Panc1 (cell line): ENCODE measurements at regions not wholly inside any gene's neighbourhood (a gene's known extent, or its start where the extent isn't known, plus 50 kb on each side); places are given as distances from the start of the nearest gene placed in this dataset.
"Not testable (repeated sequence)": the region's sequence is repeated elsewhere in the genome, so short reads cannot be mapped to it uniquely, and the experiment has no call there.

ENCODE experiments used
- POLR2AphosphoS5 ChIP-seq: IDR thresholded peaks from 2 replicates; pipeline ENCODE4 v1.6.1; 2012; ENCODE audit warnings: mild to moderate bottlenecking, low read depth, low read length, moderate library complexity
- TF ChIP-seq, protein P1 (sequence below): fragments of 450-650 bp; IDR thresholded peaks from 2 replicates; pipeline ENCODE4 v1.5.1; 2017; ENCODE audit warnings: mild to moderate bottlenecking

DNA sequence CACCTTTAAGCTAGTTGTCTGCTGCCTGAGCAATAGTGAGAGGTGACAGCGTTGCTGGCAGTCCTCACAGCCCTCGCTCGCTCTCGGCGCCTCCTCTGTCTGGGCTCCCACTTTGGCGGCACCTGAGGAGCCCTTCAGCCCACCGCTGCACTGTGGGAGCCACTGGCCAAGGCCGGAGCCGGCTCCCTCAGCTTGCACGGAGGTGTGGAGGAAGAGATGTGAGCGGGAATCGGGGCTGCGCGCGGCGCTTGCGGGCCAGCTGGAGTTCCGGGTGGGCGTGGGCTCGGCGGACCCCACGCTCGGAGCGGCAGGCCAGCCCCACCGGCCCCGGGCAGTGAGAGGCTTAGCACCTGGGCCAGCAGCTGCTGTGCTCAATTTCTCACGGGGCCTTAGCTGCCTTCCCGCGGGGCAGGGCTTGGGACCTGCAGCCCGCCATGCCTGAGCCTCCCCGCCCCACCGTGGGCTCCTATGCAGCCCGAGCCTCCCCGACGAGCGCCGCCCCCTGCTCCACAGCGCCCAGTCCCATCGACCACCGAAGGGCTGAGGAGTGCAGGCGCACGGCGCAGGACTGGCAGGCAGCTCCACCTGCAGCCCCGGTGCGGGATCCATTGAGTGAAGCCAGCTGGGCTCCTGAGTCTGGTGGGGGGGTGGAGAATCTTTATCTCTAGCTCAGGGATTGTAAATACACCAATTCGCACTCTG, 1424.5 kb downstream of the EFNA5 start:
- not testable (repeated sequence) for TF ChIP-seq POLR2AphosphoS5
- TF ChIP-seq, protein P1, sequence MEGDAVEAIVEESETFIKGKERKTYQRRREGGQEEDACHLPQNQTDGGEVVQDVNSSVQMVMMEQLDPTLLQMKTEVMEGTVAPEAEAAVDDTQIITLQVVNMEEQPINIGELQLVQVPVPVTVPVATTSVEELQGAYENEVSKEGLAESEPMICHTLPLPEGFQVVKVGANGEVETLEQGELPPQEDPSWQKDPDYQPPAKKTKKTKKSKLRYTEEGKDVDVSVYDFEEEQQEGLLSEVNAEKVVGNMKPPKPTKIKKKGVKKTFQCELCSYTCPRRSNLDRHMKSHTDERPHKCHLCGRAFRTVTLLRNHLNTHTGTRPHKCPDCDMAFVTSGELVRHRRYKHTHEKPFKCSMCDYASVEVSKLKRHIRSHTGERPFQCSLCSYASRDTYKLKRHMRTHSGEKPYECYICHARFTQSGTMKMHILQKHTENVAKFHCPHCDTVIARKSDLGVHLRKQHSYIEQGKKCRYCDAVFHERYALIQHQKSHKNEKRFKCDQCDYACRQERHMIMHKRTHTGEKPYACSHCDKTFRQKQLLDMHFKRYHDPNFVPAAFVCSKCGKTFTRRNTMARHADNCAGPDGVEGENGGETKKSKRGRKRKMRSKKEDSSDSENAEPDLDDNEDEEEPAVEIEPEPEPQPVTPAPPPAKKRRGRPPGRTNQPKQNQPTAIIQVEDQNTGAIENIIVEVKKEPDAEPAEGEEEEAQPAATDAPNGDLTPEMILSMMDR: not testable (repeated sequence)
